HG03060 (cell line): ENCODE measurements at regions not wholly inside any gene's neighbourhood (a gene's known extent, or its start where the extent isn't known, plus 50 kb on each side); places are given as distances from the start of the nearest gene placed in this dataset.
"Not testable (repeated sequence)": the region's sequence is repeated elsewhere in the genome, so short reads cannot be mapped to it uniquely, and the experiment has no call there.

ENCODE experiments used
- ATAC-seq: cut with Tn5 transposase; IDR thresholded peaks from one replicate; pipeline ENCODE4 v1.9.1; 2021; ENCODE audit warnings: low read depth, moderate number of reproducible peaks; ENCODE audit not compliant: unreplicated experiment

DNA sequence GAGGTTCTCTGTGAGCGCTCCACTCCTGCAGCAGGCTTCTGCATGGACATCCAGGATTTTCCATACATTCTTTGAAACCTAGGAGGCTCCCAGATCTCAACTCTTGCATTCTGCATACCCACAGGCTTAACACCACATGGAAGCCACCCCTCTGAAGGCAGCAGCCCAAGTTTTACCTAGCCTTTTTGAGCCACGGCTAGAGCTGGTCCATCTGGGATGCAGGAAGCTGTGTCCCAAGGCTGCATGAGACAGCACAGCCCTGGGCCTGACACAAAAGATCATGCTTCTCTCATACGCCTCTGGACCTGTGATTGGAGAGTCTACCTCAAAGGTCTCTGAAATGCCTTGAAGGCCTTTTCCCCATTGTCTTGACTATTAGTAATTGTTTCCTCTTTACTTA lies 53.6 kb upstream of the RPRM start:
- ATAC-seq = no peak

DNA sequence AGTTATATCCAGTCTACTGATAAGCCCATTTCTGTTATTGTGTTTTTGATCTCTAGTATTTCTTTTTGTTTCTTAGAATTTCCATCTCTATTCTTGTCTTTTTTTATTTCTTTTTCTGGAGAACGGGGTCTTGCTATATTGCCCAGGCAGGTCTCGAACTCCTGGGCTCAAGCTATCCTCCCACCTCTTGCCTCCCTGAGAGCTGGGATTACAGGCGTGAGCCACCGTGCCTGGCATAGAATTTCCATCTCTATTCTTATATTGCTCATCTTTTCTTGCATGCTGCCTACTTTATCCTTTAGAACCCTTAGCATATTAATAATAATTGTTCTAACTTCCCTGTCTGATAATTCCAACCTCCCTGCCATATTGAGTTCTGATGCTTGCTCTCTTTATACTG lies 55.2 kb upstream of the RPRM start:
- ATAC-seq = not testable (repeated sequence)

- ATAC-seq = not testable (repeated sequence)
These were observed 56.0 kb upstream of the RPRM start for GRCh38 chr2:153534590-153534989.

DNA sequence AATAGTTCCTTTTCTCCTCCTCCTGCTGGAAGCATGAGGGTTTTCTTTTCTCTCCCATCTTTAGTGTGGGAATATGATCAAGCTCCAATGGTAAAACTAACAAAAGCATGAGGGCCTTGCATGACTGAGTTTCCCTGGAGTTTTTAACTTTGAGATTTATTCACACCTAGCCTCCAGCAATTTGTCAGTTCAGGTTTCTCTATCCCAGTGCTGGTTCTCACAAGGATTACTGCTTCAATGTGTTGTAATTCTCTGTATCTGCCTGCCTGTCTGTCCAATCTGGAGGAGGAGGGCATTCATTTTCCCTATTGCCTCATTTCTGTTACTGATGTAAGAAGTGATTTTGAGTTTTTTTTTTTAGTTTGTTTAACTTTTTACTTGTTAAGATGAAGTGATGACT lies 57.6 kb upstream of the RPRM start:
- no peak for ATAC-seq

DNA sequence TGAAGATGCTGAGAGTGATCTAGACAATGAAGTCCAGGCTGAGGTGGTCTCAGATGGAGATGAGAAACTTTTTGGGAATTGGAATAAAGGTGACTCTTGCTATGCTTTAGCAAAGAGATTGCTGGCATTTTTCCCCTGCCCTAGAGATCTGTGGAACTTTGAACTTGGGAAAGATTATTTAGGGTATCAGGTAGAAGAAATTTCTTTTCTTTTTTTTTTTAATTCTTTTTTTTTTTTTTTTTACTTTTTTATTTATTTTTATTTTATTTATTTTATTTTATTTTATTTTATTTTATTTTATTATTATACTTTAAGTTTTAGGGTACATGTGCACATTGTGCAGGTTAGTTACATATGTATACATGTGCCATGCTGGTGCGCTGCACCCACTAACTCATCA lies 59.5 kb upstream of the RPRM start:
- not testable (repeated sequence) for ATAC-seq

- ATAC-seq = peak; percentile 76
These were observed 65.1 kb upstream of the RPRM start for GRCh38 chr2:153543635-153544071.

DNA sequence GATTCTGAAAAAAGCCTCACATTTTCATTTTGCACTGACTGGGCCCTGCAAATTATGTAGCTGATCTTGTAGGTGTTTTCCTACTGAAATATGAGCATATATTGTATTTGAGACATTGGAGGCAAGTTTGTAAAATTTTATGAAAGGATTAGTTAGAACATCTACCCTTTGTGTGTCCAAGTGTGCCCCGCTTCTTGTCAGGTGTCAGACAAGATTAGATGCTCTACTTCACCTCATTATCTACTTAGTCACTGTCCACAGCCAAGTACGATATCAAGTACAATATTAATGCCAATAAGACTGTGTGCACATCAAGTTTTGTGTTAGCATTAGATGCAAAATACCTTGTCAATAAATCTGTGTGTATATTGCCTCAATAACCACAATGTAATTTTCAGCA lies 67.8 kb upstream of the RPRM start:
- no peak for ATAC-seq

- ATAC-seq = no peak
These were observed 70.0 kb upstream of the RPRM start for GRCh38 chr2:153548536-153548935.

- no peak for ATAC-seq
These were observed 73.1 kb upstream of the RPRM start for GRCh38 chr2:153551698-153552097.

- no peak for ATAC-seq
These were observed 78.6 kb upstream of the RPRM start for GRCh38 chr2:153557211-153557610.

DNA sequence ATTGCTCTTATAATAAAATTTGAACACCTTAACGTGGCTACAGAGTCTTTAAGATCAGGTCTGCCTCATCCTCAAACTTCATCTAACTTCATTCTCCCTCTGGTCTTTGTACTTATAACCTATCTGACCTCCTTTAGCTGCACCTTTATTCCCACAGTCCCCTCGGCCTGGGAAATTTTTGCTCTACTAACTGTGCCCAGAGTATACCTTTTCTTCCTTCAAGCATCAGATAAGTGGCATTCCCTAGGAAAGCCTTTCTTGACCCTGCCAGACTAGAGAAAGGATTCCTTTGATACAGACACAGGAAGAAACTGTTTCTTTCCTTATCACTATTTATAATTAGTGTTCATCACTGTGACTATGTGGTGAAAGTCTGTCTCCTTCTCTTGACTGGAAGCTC lies 79.2 kb upstream of the RPRM start:
- no peak for ATAC-seq

DNA sequence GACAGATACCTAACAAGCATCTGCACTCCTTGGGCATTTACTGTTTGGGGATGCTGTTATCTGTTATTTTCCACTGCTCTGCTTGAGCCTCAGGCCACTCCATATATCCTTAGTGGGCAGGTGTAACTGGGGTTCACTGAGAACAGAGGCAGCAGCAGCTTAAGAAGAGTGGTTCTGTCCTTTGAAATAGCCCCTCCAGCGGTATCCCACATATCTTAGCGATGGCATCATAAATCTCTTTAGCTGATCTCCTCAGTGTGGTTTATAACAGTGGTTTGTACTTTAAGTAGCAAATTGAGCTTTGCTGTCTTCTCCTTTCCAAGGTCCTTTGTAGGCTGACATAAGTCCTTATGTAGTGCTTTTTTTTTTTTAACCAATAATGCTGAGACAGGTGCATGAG lies 79.7 kb upstream of the RPRM start:
- ATAC-seq = no peak

- ATAC-seq = no peak
These were observed 88.8 kb upstream of the RPRM start for GRCh38 chr2:153567367-153567766.

DNA sequence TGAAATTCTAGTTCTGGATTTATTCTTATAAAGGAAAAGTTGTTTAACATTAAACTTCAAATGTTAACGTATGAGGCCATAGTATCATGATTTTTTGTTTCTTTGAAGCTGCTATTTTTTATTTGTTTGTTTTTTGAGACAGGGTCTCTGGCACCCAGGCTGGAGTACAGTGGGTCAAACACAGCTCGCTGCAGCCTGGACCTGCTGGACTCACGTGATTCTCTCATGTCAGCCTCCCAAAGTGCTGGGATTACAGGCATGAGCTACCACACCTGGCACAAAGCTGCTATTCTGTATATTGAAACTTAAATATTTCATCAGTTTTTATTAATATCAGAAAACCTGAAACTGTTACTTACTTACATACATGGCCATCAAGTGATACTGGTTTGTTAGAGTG lies 89.5 kb upstream of the RPRM start:
- no peak for ATAC-seq

- ATAC-seq = no peak
These were observed 96.8 kb upstream of the RPRM start for GRCh38 chr2:153575171-153575853.

DNA sequence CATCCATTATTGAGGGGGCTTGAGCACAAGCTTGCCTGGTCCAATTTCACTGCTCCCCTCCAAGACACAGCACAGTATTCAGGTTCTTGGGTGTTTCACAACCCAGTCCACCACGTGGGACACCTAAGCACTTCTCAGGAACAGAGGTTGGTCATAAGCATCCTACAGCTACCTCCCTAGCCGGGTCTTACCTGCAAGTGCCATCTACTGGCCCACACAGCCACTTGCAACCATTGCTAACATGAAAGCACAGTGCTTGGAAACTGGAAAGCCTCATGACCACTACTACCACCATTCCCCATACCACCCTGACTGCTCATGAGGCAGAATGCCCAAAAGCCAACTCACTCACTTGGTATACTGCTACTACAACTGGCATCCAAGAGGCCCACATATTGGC lies 105.7 kb upstream of the RPRM start:
- ATAC-seq = no peak

DNA sequence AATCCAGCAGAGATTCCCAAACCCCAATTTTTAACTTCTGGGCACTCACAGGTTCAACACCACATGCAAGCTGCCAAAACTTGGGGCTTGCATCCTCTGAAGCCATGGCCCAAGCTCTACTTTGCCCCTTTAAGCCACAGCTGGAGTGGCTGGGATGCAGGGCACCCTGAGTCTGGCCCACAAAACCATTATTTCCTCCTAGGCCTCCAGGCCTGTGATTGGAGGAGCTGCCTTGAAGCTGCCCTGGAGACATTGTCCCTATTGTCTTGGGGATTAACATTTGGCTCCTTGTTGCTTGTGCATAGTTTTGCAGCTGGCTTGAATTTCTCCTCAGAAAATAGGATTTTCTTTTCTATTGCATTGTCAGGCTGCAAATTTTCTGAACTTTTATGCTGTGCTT lies 109.8 kb upstream of the RPRM start:
- no peak for ATAC-seq

- ATAC-seq = no peak
These were observed 111.0 kb upstream of the RPRM start for GRCh38 chr2:153589586-153589985.

DNA sequence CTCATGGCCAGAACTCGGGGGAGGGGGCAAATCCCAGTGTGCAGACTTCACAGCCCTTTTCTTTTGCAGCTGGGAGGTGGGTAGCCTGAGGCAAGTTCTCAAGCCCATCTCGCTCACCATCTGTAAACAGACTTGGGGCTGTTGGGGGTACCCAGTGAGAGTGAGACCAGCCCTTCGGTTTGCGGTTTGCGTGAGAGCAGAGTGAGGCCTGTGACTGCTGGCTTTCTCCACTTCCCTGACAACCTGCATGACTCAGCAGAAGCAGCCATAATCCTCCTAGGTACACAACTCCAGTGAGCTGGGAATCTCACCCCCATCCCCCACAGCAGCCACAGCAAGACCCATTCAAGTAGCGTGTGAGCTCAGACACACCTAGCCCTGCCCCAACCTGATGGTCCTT lies 114.5 kb upstream of the RPRM start:
- not testable (repeated sequence) for ATAC-seq

- ATAC-seq = no peak
These were observed 117.4 kb upstream of the RPRM start for GRCh38 chr2:153595939-153596338.

DNA sequence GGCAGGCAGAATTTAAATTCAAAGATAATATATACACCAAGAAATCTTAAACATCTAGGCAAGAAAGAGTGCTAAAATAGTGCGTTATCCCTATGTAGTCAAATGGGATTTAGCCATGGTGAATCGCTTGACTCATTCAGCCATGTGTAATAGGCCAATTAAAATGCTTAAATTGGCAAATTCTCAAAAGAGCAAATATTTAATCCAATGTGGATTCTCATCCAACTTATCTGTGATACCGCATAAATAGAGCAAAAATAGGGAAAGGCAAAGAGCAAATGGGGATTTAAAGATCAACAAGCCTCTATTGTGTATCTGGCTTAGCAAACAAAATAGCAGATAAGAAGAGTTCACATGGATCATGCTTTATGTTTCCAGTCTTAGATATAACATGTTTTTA lies 123.2 kb upstream of the RPRM start:
- no peak for ATAC-seq

GRCh38 chr2:153604133-153604532 lies 125.6 kb upstream of the RPRM start:
- ATAC-seq = no peak

GRCh38 chr2:153606623-153607022 lies 128.1 kb upstream of the RPRM start:
- ATAC-seq = no peak
